Dermis microvascular lymphatic vessel endothelial cell (primary cell): ENCODE measurements at regions not wholly inside any gene's neighbourhood (a gene's known extent, or its start where the extent isn't known, plus 50 kb on each side); places are given as distances from the start of the nearest gene placed in this dataset.
"Not testable (repeated sequence)": the region's sequence is repeated elsewhere in the genome, so short reads cannot be mapped to it uniquely, and the experiment has no call there.

Experiments used
- DNase-seq, 2 donors: peaks; one replicate each; pipeline versions ENCODE4 v3.0.0 to v3.0.0-alpha.2; 2010; ENCODE audit warnings: low read depth in 2 of 2

GRCh38 chr3:194035406-194036138 lies 100.4 kb upstream of the HES1 start:
- no peak for DNase-seq

DNA sequence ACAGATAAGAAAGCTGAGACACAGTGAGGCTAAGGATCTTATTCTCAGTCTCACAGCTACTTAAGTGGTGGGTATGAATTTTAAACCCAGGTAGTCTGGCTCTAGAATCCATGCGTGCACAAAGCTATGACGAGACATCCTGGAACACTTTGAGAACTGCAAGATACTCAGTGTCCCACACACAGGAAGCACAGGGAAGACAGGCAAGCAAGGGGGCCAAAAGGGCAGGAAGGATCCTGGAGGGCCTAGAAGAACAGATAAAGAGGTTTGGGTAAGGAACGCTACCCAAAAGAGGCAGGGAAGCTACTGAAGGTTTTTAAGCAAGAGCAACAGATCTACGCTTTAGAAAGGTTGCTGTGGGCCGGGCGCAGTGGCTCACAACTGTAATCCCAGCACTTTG lies 99.1 kb upstream of the HES1 start:
- no peak for DNase-seq

DNA sequence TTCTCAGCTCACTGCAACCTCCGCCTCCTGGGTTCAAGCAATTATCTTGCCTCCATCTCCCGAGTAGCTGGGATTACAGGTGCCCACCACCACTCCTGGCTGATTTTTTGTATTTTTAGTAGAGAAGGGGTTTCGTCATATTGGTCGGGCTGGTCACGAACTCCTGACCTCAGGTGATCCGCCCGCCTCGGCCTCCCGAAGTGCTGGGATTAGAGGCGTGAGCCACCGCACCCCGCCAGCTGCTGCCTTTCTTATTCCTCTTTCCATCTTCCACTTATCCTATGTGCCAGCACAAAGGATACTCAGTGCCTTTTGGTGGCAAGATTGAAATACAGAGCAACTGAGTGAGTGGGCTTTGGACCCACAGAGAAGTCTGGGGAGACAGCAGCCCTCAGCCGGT lies 97.6 kb upstream of the HES1 start:
- not testable (repeated sequence) for DNase-seq

GRCh38 chr3:194038960-194039359 lies 97.0 kb upstream of the HES1 start:
- DNase-seq: no peak

DNA sequence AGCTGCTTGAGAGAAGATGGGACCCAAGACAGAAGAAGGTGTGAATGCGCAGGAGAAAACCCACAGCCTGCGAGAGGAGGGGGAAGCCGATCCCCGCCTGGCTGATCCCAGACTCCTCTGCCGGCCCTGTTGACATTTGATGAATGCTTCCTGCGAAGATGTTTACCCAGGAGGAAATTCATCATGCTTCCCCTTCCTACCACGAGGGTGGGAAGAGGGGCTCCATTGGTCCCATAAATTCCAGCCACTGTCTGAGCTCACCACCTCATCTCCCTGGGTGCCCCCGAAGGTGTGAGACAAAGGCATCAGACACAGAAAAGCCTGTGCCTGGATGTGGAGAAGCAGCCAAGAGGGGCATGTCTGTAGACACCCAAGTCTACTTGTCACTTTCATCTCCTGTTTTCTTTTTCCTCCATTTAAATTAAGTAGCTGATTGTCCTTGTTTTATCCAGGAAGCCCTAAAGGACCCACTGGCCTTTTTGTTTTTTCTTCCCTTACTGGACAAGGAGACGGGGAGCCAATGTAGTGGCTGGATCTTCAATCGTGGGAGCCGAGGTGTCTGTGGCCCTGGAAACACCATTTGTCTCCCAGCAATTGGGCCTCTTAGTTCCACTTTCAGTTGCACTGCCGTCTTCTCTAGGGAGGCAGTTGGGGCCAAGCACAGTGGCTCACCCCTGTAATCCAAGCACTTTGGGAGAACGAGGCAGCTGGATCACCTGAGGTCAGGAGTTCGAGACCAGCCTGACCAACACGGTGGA lies 95.3 kb upstream of the HES1 start:
- peak in 1 of 2 donors; percentile 88 for DNase-seq

GRCh38 chr3:194042927-194043326 lies 93.0 kb upstream of the HES1 start:
- DNase-seq: peak in 1 of 2 donors; percentile 46

GRCh38 chr3:194043516-194043915 lies 92.4 kb upstream of the HES1 start:
- DNase-seq: peak in 1 of 2 donors; percentile 78

GRCh38 chr3:194045289-194045688 lies 90.7 kb upstream of the HES1 start:
- no peak for DNase-seq

DNA sequence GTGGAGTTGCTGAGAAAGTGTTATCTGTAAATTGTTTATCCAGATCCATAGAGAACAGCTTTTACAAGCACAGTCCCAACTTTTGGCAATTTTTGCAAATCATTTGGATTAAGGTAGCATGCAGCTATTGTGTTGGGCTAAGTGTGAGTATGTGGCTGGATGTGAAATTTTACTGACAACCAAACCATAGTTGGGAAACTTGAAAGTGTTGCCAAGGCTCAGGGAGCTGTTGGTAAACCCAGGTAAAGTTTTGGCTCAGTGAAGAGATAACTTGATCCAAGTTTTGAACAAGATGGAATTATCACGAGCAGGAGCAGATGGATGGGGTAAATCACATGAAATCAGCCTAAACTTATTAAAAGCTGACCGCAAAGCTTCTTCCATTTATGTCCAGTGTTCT lies 90.0 kb upstream of the HES1 start:
- DNase-seq: no peak

- no peak for DNase-seq
Measured at GRCh38 chr3:194046531-194046930, 89.4 kb upstream of the HES1 start.

GRCh38 chr3:194046995-194047645 lies 88.8 kb upstream of the HES1 start:
- DNase-seq: peak in 1 of 2 donors; percentile 42

- no peak for DNase-seq
Measured at GRCh38 chr3:194049394-194049793, 86.6 kb upstream of the HES1 start.

GRCh38 chr3:194050782-194051320 lies 85.1 kb upstream of the HES1 start:
- DNase-seq: no peak

GRCh38 chr3:194051366-194052149 lies 84.4 kb upstream of the HES1 start:
- DNase-seq: no peak

- no peak for DNase-seq
Measured at GRCh38 chr3:194053136-194053535, 82.8 kb upstream of the HES1 start.

GRCh38 chr3:194054016-194054415 lies 81.9 kb upstream of the HES1 start:
- DNase-seq: no peak

GRCh38 chr3:194054540-194054939 lies 81.4 kb upstream of the HES1 start:
- DNase-seq: no peak

- DNase-seq: no peak
Measured at GRCh38 chr3:194054961-194055360, 81.0 kb upstream of the HES1 start.

GRCh38 chr3:194056323-194056722 lies 79.6 kb upstream of the HES1 start:
- not testable (repeated sequence) for DNase-seq

- DNase-seq: no peak
Measured at GRCh38 chr3:194056731-194057415, 79.1 kb upstream of the HES1 start.
